NCI-H1694 (cell line): ENCODE measurements at regions not wholly inside any gene's neighbourhood (a gene's known extent, or its start where the extent isn't known, plus 50 kb on each side); places are given as distances from the start of the nearest gene placed in this dataset.

Experiments
- DNase-seq: peaks from one replicate; lab custom pipeline; 2025; lab: John Stamatoyannopoulos, UW

DNA sequence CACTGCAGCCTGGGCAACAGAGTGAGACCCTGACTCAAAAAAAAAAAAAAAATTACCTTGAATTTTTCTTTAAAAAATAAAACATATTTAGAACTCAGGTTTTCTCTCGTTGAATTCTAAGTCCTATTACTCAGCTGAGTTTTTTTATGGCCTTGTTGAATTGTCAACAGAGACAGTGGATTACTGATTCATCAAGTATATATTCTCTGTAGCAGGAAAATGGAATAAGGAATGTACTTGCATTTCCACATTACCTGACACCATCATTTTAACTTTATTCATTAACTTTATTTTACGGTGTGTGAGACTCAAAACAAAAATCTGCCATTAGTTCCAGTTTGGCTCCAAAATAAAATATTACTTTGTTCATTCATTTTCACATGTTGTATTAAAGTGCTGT is 53.8 kb upstream of the APP start:
- DNase-seq: no peak
